OCI-LY1 (cell line): ENCODE measurements at regions not wholly inside any gene's neighbourhood (a gene's known extent, or its start where the extent isn't known, plus 50 kb on each side); places are given as distances from the start of the nearest gene placed in this dataset.
"Not testable (repeated sequence)": the region's sequence is repeated elsewhere in the genome, so short reads cannot be mapped to it uniquely, and the experiment has no call there.

Source experiments
- H2AFZ ChIP-seq: fragments of 200-600 bp; sonication (generic), shearing (Covaris generic); 2 replicates; pipeline ENCODE4 v1.6.0; 2014; ENCODE audit warnings: antibody characterized with exemption, mild to moderate bottlenecking, low read length
- H3F3A ChIP-seq: fragments of 200-600 bp; sonication (generic), shearing (Covaris generic); 2 replicates; pipeline ENCODE4 v1.6.0; 2014; ENCODE audit warnings: mild to moderate bottlenecking, antibody characterized with exemption, low read length, moderate library complexity; ENCODE audit not compliant: insufficient read depth
- H3K27ac ChIP-seq: fragments of 200-600 bp; sonication (generic); 2 replicates; pipeline ENCODE4 v1.5.1; 2014; ENCODE audit warnings: low read length, mixed run types, mild to moderate bottlenecking, low read depth; ENCODE audit not compliant: poor library complexity, severe bottlenecking
- H3K27me3 ChIP-seq: fragments of 200-600 bp; sonication (generic); 2 replicates; pipeline ENCODE4 v1.6.0; 2014; ENCODE audit warnings: antibody characterized with exemption, mild to moderate bottlenecking, low read length, moderate library complexity; ENCODE audit not compliant: insufficient read depth
- H3K36me3 ChIP-seq: fragments of 200-600 bp; sonication (generic); 2 replicates; pipeline ENCODE4 v1.6.1; 2014; ENCODE audit warnings: mild to moderate bottlenecking, antibody characterized with exemption, low read length, moderate library complexity, mixed read lengths; ENCODE audit not compliant: insufficient read depth
- H3K4me1 ChIP-seq: fragments of 200-600 bp; sonication (generic); 2 replicates; pipeline ENCODE4 v1.5.1; 2014; ENCODE audit warnings: mild to moderate bottlenecking, low read length, moderate library complexity; ENCODE audit not compliant: insufficient read depth, severe bottlenecking
- H3K4me2 ChIP-seq: fragments of 200-600 bp; sonication (generic), shearing (Covaris generic); 2 replicates; pipeline ENCODE4 v1.6.1; 2014; ENCODE audit warnings: low read length
- H3K4me3 ChIP-seq: fragments of 200-600 bp; sonication (generic); 2 replicates; pipeline ENCODE4 v1.5.1; 2014; ENCODE audit warnings: low read length, low read depth, mild to moderate bottlenecking, mixed read lengths; ENCODE audit not compliant: poor library complexity, severe bottlenecking
- H3K79me2 ChIP-seq: fragments of 200-600 bp; shearing (Covaris generic); 2 replicates; pipeline ENCODE4 v1.6.1; 2016; ENCODE audit warnings: mixed run types, low read length, mixed read lengths; ENCODE audit not compliant: insufficient read depth
- H3K9ac ChIP-seq: fragments of 200-600 bp; sonication (generic), shearing (Covaris generic); 2 replicates; pipeline ENCODE4 v1.6.1; 2014; ENCODE audit warnings: mild to moderate bottlenecking, low read length, mixed read lengths
- H3K9me2 ChIP-seq: fragments of 200-600 bp; sonication (generic), shearing (Covaris generic); 2 replicates; pipeline ENCODE4 v1.6.1; 2014; ENCODE audit warnings: low read depth, mild to moderate bottlenecking, low read length, mixed read lengths
- H3K9me3 ChIP-seq: fragments of 200-600 bp; shearing (Covaris generic); 2 replicates; pipeline ENCODE4 v1.6.1; 2014; ENCODE audit warnings: low read length, mixed read lengths
- H4K20me1 ChIP-seq: fragments of 200-600 bp; sonication (generic), shearing (Covaris generic); 2 replicates; pipeline ENCODE4 v1.6.0; 2016; ENCODE audit warnings: mild to moderate bottlenecking, low read length; ENCODE audit not compliant: insufficient read depth
- EZH2 ChIP-seq: fragments of 200-600 bp; sonication (generic), shearing (Covaris generic); IDR thresholded peaks from 2 replicates; pipeline ENCODE4 v1.8.0; 2017; ENCODE audit warnings: borderline replicate concordance, mixed run types, mild to moderate bottlenecking, antibody characterized with exemption, low read length, moderate library complexity, mixed read lengths
- TF ChIP-seq, protein P1 (sequence below): fragments of 200-600 bp; sonication (generic), shearing (Covaris generic); IDR thresholded peaks from 2 replicates; pipeline ENCODE4 v1.5.1; 2017; ENCODE audit warnings: mild to moderate bottlenecking, antibody characterized with exemption, low read length, moderate library complexity, mixed read lengths

- Histone ChIP-seq H3K9ac (no peak overlapping the region), H4K20me1 (no peaks in the 10 kb centered on the region), H3K27ac (no peak overlapping the region), H3K4me3 (no peak overlapping the region), H3K4me2 (no peak overlapping the region), H3K4me1 (no peaks in the 10 kb centered on the region), H2AFZ (no peak overlapping the region), H3K27me3 (peaks cover 4% of the 10 kb centered on the region; the same call in 1 of the 2 replicates), H3K9me2 (no peaks in the 10 kb centered on the region), H3K36me3 (no peaks in the 10 kb centered on the region), H3K9me3 (no peaks in the 10 kb centered on the region), H3K79me2 (no peaks in the 10 kb centered on the region), H3F3A (no peaks in the 10 kb centered on the region)
- TF ChIP-seq EZH2 = no peak
- TF ChIP-seq, protein P1, sequence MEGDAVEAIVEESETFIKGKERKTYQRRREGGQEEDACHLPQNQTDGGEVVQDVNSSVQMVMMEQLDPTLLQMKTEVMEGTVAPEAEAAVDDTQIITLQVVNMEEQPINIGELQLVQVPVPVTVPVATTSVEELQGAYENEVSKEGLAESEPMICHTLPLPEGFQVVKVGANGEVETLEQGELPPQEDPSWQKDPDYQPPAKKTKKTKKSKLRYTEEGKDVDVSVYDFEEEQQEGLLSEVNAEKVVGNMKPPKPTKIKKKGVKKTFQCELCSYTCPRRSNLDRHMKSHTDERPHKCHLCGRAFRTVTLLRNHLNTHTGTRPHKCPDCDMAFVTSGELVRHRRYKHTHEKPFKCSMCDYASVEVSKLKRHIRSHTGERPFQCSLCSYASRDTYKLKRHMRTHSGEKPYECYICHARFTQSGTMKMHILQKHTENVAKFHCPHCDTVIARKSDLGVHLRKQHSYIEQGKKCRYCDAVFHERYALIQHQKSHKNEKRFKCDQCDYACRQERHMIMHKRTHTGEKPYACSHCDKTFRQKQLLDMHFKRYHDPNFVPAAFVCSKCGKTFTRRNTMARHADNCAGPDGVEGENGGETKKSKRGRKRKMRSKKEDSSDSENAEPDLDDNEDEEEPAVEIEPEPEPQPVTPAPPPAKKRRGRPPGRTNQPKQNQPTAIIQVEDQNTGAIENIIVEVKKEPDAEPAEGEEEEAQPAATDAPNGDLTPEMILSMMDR = no peak
These were observed 136.5 kb upstream of the PITX1 start for GRCh38 chr5:135170500-135170899.

- Histone ChIP-seq H3K27me3 (peaks cover 4% of the 10 kb centered on the region; the same call in 1 of the 2 replicates), H3K4me3 (no peak overlapping the region), H3K27ac (no peak overlapping the region), H3K9me3 (no peaks in the 10 kb centered on the region), H3K36me3 (no peaks in the 10 kb centered on the region), H3K4me2 (no peak overlapping the region), H3K9ac (no peak overlapping the region), H4K20me1 (no peaks in the 10 kb centered on the region), H3K9me2 (no peaks in the 10 kb centered on the region), H3K4me1 (no peaks in the 10 kb centered on the region), H3K79me2 (no peaks in the 10 kb centered on the region), H3F3A (no peaks in the 10 kb centered on the region), H2AFZ (no peak overlapping the region)
- TF ChIP-seq, protein P1 = no peak
- TF ChIP-seq EZH2 = no peak
These were observed 135.7 kb upstream of the PITX1 start for GRCh38 chr5:135169753-135170152.

DNA sequence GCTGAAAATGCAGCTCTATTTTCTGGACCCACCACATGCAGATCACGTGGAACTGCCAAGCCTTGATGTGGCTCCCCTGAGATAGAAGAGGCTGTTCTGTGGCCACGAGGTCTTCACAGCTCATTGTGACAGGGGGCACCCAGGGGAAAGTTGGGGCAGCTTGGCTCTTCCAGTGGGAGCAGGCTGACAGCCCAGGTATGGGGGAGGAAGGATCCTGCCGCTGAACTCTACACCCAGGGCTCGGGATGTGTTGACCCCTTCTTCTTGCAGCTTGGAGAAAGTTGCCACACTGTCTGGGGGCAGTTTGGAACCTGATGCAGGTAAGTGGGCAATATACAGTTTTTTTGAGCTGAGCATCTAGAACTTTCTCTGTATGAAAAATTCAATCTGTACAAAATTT lies 133.6 kb upstream of the PITX1 start:
- no peak overlapping the region for H2AFZ ChIP-seq
- no peaks in the 10 kb centered on the region for H3K4me1 ChIP-seq
- no peaks in the 10 kb centered on the region for H3F3A ChIP-seq
- no peaks in the 10 kb centered on the region for H3K36me3 ChIP-seq
- no peak overlapping the region for H3K4me2 ChIP-seq
- no peak overlapping the region for H3K4me3 ChIP-seq
- TF ChIP-seq, protein P1 = no peak
- TF ChIP-seq EZH2 = no peak
- H3K27me3 ChIP-seq = peaks cover 4% of the 10 kb centered on the region; the same call in 1 of the 2 replicates
- H3K79me2 ChIP-seq = no peaks in the 10 kb centered on the region
- no peak overlapping the region for H3K9ac ChIP-seq
- no peaks in the 10 kb centered on the region for H4K20me1 ChIP-seq
- H3K27ac ChIP-seq = no peak overlapping the region
- no peaks in the 10 kb centered on the region for H3K9me2 ChIP-seq
- H3K9me3 ChIP-seq = no peaks in the 10 kb centered on the region

GRCh38 chr5:135164873-135165614 lies 131.0 kb upstream of the PITX1 start:
- not testable (repeated sequence) for H2AFZ ChIP-seq, H3K36me3 ChIP-seq, H3K4me3 ChIP-seq, H3K27ac ChIP-seq, H3K9ac ChIP-seq, H3K4me2 ChIP-seq, H3K9me2 ChIP-seq, H3K4me1 ChIP-seq, H4K20me1 ChIP-seq, H3K79me2 ChIP-seq, H3F3A ChIP-seq, H3K9me3 ChIP-seq, H3K27me3 ChIP-seq
